ENCODE measurements at regions not wholly inside any gene's neighbourhood (a gene's known extent, or its start where the extent isn't known, plus 50 kb on each side); places are given as distances from the start of the nearest gene placed in this dataset.

- no peak for TF ChIP-seq ZBTB40 (IDR thresholded peaks at IDR 0.05; ENCODE audit: borderline replicate concordance)
Measured at GRCh38 chr7:84533182-84533581, 338.6 kb upstream of the SEMA3A start (continued).

DNA sequence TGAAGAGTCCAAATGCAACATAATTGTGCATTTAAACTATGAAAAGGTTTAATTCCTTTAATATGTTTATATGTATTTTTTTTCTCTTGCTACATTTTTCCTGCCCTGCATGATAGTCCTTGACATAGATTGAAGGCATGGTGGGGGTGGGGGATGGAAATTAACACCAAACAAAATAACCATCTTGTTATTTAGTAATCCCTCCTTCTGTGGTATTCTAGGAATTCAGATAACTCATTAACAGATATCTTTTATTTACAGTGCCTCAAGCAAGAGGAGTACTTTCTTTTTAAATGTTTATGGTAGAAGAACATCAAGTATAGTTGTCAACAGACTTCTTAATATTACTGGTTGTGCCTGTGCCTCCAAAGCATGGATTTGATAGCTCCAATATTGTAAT, 337.6 kb upstream of the SEMA3A start:
- FAIRE-seq (no peak), DNase-seq (ENCODE audit: low read depth, low spot score) (no peak), ATAC-seq (no peak)
- Histone ChIP-seq H2AFZ (ENCODE audit: control insufficient read depth, low read depth, low read length) (no peak overlapping the region), H3K27me3 (replicated peaks in 1 of 2; ENCODE audit: control insufficient read depth in 2 of 2, insufficient read depth in 2 of 2, low read length in 1 of 2) (no peaks in the 10 kb centered on the region), H3K79me2 (ENCODE audit: control insufficient read depth, insufficient read depth, low read length) (no peaks in the 10 kb centered on the region), H3K27ac (ENCODE audit: control insufficient read depth, insufficient read depth) (no peak overlapping the region), H3K4me1 (ENCODE audit: control insufficient read depth, insufficient read depth, low read length) (no peaks in the 10 kb centered on the region), H4K20me1 (ENCODE audit: control insufficient read depth, insufficient read depth) (no peaks in the 10 kb centered on the region), H3K4me2 (ENCODE audit: control insufficient read depth, insufficient read depth) (no peak overlapping the region), H3K36me3 (ENCODE audit: control insufficient read depth in 2 of 2, insufficient read depth in 2 of 2, low read length in 1 of 2) (no peaks in the 10 kb centered on the region), H3K9me3 (replicated peaks; ENCODE audit: control insufficient read depth, insufficient read depth, low read length) (no peaks in the 10 kb centered on the region), H3K9ac (ENCODE audit: control insufficient read depth, insufficient read depth, low read length) (no peak overlapping the region), H3K4me3 (no peak overlapping the region)
- POLR2A ChIA-PET: no interaction called here
- in situ Hi-C loops (cut with MboI) (no loop called here), intact Hi-C loops (cut with micrococcal nuclease; ENCODE audit: unreplicated experiment) (no loop called here)
- no peak for TF ChIP-seq ATF3 (IDR thresholded peaks at IDR 0.05; ENCODE audit: borderline replicate concordance, extremely low read depth, low read depth, low read length)
- no TSS peak for BruUV-seq (replicated peaks)
- RAD21 ChIA-PET (ENCODE audit: unreplicated experiment): no interaction called here
- SMC1A ChIA-PET (ENCODE audit: uncharacterized antibody, unreplicated experiment): no interaction called here
- CTCF ChIA-PET: no interaction called here

Measured in GM12878 (cell line).